Left renal pelvis (tissue), 4 donors: ENCODE measurements at regions not wholly inside any gene's neighbourhood (a gene's known extent, or its start where the extent isn't known, plus 50 kb on each side); places are given as distances from the start of the nearest gene placed in this dataset.

Experiments
- DNase-seq, 4 donors: peaks; one replicate each; pipeline ENCODE4 v3.0.0-alpha.2; 2013; ENCODE audit warnings: low read depth in 4 of 4, low spot score in 3 of 4

DNA sequence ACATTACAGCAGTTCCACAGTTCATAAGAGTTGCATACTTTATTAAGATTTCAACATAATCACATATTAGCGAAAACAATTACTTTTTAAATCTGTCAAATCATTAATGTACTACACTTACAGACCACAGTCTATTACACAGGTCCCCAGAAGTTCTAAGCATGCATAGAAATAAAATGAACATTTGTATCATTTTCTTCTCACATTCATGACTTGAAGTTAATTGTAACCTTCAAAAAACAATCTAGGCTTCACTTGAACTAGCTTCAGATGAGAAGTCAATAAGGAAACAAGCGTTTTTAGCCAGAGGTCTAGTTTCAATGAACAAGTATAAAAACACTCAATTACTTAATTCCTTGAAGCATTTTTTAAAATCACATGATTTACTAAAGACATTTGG is 238.3 kb downstream of the HACE1 start:
- no peak for DNase-seq

DNA sequence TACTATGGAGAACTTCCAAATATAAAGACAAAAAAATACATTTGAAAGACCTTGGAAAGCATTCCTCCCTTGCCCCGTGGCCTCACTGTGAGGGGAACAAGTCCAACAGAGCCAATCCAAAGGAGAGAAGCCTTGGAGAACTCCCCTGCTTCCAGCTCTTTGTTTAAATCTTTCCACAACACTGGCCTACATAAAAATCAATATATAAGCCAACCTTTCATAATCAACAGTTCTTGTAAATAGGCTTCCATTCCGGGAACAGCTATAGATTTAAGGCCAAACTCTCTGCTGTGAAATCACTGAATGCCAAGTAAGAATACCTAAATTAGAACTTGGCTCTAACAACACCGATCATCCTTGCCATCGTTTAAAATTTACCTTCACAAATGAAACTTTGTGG is 242.1 kb downstream of the HACE1 start:
- DNase-seq: no peak

DNA sequence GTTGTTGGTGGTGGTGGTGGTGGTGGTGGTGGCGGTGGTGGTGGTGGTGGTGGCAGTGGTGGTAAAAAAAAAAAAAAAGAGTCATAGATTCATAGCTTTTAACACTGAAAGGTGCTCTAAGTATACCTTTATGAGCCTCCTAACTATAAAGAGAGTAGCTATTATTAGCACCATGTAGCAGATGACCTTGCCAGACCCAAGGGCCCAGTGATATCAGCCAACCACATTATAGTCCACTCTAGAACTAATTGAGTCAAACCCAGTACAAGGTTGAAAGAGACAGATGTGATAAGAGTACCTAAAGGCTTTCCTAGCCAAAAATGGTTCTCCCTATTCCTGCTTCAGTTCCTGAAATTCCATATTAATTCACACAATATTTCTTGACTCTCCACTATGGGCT is 245.3 kb downstream of the HACE1 start:
- DNase-seq: no peak

DNA sequence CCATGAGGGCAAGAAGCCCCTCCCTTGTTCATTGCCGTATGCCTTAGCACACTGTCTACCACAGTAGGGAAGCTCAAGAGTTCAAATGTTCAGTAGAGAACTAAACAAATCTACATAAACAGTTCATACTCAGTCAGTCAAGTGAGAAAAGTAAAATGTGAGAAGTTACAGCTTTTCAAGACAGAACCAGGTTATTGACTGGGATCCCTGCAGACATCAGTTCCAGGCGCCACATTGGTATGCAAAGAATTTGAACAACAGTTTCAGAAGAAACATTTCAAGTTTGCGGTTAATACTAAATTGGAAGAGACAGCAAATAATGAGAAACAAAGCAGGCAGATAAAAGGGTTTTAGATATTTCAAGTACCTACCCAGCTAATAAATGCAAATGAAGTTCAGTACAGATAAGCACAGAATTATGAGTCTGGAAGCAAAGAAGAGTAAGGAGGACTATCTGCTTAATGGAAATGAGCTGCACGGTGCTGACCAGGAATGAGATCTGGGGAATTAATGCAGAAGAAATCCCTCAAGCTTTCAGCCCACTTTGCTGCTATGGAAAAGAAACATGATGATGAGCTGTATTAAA is 246.2 kb downstream of the HACE1 start:
- no peak for DNase-seq

DNA sequence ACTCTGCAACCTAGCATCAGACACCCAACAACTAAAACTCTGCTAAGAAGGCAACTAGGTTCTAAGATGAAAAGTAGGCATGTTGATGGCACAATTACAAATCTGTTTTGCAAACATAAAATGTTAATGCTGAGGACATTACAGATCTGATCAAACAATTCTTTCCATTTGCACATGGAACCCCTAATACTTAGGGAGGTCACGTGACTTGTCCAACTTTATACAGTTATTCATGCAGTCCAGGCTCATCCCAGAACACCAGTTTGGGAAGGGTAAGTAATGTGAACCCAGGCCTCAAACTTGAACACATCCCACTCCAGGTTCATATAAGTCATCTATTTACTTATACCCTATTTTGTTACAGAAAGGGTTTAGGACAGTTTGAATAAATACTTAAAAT is 247.2 kb downstream of the HACE1 start:
- DNase-seq: no peak

DNA sequence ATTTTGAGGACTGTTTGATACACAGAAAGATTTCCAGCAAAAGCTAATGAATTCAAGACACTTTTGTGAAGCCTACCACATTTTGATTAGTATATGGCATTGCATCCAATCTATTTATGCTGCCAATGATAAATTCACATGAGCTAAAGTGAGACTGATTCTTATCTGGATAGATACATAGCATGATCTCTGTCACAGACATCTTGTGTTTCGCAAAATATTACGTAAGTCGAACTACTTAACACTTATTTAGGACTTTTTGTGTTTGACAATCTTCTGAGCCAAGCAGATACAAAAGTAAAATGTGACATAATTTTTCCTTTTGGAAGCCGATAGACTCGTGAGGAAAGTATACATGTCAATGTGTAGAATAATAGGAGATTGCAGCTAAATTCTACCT is 251.6 kb downstream of the HACE1 start:
- no peak for DNase-seq

DNA sequence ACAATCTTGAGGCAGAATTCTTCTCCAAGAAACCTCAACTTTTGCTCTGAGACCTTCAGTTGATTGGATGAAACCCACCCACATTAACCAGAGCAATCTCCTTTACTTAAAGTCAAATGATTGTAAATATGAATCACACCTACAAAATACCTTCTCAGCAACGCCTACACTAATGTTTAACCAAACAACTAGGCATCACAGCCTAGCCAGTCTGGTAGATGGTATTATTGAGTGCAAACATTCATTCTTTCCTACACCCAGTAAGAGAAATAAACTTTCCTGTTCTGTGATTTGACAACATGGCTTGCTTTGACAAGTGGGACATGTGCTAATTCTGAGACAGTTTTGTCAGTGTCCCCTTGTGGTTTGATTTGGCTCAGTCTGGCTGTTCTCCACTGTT is 252.2 kb downstream of the HACE1 start:
- DNase-seq: no peak

DNA sequence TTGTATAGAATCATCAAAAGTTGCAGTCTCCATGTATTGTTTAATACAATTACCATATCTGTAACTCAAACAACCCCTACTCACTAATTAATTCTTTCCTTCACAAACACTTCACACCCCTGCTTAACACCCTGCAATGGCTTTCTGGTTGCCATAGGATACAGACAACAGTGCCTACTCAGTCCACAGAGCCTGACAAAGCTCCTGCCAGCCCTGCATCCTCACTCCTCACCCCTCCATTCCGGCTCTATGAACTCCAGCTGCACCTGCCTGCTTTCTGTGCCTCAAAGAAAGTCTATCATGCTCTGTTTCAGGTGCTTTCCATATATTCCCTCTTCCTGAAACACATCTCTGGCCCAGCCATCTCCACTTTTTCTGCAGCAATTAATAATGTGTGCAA is 253.4 kb downstream of the HACE1 start:
- DNase-seq: peak in 1 of 4 donors; percentile 20

DNA sequence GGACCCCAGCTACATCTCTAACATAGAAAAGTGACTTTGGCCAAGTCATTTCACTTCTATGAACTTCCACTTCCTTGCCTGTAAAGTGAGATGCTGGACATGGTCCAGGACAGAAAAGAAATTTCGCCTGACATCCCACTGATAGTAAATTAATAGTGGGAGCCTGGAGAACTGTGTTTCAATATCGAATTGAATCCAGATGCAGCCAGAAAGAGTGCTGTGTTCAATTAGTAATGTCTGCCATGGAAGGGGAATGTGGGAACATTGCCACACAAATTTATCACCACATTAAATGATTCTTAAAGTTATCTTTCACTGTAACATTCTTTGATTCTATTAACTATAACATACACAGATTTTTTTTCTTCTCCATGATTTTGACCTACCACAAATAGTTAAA is 255.0 kb downstream of the HACE1 start:
- DNase-seq: no peak

DNA sequence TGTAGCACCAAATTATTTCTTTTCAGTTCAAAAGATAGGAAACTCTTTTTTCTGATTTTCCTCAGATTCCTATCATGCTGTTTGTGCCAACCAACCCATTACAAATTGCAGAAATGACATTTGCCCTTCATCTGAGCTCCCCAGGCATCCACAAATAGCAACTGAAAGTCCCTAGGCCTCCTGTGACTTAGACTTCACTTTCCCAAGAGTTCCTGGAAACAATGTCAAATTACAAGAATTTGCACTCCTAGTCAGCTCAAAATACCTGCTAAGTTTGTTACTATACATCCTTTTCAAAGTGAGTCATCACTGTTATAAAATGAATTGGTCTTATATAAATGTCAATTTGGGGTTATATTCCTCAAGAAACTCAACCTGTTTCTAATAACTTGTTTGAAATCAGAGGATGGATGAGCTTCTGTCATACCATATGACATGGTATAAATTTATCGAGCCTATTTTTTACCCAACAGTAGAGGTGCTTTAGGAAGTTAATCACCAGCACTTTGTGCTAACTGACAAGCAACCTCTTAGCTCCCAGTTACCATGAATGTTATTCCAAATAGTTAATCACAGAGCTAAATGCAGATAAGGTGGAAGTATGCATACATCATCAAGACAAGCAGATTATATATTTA is 256.5 kb downstream of the HACE1 start:
- DNase-seq: no peak

DNA sequence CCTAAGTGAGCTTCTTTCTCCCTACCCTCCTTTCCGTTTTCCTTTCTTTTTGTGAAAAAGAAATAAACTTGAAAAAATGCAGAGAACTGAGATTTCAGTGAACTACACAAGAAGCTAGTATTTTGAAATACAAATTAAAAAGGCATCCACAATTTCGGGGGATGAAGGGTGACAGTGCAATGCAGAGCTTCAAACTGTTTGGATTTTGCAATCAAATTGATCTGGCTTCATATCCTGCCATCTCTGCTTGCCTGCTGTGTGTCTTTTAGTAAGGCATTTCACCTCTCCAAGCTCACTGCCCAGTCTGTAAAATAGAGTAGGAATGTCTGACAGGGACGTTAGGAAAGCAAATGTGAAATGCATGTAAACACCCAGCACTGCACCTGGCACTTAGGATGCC is 258.0 kb downstream of the HACE1 start:
- DNase-seq: no peak

DNA sequence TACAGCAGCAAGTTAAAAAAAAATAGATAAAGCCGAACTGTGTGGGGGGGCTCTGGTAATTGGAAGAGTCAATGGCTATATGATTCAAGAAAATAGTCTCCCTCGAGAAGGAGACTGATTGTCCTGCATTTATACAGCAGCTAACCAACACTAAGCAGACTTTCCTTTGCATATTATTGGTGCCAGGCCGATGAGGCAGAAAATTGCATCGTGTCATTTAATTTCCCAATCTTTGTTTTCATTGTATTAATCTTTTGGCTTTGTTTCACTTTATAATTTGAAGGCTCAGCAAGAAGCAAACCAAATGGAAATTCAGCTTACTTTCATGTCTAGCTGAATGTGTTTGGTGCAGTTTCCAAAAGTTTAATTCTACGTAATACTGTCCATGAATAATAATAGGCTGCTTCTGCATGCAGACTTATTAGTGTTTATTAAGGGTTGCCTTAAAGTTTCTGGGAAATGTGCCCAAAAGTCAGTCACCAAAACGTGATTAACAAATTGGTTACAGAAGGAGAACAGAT is 258.5 kb downstream of the HACE1 start:
- no peak for DNase-seq

DNA sequence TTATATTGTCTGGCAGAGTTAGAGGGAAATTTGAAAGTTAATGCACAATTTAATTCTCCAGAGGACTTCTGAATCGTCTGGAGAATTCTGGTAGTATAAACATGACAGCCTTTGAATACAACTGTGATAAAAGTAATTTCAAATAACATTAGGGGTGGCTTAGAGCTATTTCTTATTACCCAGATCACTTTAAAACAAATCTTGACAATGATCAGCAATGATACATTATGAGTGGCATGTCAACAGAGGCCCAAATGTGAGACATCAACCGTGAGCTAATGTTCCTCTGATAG is 259.1 kb downstream of the HACE1 start:
- DNase-seq: no peak

DNA sequence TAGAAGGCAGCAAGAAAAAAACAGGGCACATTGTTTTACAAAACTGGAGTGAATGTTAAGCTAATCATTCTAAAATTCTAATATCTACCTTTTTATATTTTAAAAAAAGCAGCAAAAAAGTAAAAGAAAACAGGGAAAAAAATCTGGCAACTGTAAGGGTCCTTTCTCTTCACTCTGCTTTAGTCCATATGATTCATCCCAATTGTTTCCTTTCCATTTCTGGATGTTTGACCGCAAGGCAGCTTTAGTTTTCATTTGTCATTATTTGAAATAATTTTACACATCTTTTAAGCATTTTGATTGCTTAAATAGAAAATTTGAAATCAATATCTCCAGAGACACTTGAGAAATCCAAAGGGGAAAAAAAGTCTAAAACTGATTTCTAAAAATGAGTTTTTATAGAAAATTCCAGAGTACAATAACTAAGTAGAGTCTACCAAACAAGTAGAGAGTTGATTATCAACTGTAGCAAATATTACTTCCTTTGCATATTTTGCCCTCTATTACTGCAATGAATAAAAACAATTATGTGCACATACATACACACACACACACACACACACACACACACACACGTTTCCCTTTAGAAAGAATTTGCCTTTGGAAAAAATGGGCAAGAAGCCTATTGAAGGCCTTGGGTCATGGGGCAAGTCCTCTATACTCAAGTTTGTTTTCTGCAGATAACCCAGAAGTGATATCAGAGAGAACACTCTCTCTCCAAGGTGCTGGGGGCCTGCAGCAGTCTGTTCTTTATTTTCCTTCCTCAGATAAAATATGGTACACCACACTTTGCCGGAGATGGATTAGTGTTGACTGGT is 259.7 kb downstream of the HACE1 start:
- DNase-seq: no peak

DNA sequence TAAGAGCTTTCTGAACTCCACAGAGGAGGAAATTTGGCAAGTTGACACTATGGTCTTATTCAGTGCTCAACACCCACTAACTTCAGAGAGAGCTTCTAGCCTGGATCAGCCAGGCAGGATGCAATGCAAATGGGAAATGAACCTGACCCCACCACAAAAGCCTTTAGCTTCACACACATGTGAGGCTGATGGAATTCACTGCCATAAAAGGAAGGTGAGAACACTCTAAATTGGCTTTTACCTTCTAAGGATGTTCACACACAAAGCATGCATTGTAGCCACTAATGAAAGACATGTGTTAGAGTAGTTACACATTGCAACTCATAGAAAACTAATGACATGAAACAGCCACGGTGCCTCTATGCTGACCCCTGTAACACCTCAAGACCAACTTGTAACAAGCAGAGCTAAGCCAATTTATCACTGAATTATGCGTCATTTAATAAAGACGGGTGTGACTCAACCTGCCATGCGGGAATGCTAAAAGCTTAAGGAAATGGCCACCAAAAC is 262.1 kb downstream of the HACE1 start:
- DNase-seq: no peak

DNA sequence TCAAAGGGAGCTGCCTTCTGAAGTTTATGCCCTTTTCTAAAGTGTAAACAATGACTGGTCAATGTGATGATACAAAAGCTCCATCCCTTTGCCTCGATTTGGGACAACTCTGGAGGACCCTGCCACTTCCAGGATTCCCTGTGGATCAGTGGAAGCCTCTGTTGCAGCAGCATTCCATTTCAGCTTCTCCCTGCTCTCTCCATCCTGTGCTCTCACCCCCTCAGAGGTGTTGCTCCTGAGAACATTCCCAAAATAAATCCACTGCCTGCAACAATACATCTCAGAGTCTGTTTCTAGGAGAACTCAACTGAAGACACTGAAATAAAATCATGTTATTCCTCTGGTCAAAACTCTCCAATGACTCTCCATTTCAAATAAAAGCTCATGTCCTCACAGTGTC is 263.6 kb downstream of the HACE1 start:
- no peak for DNase-seq

DNA sequence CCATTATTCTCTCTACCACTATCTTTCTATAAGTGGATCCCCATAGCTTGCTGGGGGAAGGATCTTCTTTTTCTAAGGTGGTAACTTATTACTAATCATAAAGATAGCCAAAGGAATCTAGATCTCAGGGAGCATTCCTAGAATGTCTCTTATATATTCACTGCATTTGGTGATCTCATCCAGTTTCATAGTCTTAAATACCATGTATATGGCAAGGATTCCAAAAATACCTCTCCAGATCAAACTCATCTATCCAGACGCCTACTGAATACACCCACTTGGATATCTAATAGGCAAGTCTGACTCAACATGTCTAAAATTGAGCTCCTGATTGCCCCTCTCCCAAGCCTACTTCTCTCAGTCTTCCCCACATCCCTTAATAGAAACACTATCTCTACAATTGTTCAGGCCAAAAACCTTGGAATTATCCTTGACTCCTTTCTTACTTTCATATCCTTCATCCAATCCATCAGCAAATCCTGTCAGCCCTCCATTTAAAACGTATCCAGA is 264.4 kb downstream of the HACE1 start:
- DNase-seq: no peak

DNA sequence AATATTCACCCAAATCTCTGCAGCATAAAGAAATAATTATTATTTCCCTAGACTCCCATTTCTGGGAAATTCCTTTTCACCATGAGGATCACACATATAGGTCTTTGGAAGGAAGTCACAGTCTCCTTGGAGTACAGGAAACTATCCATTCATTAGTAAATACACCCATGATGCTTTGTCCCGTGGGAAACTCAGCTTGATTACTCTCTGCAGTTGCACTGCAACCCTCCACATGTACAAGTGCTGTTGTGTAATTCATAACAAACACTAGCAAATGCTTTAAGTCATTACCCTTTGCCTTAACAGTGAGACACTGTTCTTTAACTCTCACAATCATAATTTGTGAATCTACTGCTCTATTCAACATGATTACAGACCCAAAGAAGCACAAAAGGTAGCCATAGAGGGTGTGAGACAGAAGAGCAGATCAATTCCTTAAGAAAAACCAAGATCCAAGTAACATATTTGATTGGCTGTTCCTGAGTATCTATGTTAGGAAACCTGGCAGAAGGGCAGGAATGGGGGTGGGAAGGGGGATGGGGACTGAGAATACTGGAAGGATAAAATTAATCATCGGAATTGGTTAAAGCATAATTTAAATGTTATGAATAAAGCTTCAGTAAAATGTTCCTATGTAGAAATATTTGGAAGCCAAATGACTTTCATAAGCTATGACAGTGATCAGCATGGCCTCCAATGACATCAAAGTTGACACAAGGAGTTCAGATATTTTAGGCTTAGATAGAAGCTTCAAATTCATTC is 268.0 kb downstream of the HACE1 start:
- DNase-seq: no peak

DNA sequence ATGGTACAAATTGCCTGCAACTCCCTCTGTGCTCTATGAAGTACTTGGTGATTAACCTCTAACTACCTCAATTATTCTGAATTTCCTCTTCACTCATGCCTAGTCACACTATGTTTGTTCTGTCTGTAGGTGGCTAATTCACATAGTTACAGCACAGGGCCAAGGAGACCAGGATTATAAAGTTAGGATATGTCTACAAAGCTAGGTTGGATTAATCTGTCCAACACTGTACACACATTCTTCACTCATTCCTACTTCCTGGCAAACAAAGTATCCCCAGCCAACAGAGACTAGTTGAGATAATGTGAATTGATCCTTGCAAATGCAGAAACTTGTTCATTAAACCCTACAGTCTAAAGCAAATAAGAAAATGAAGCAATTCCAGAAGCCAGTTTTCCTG is 269.8 kb downstream of the HACE1 start:
- no peak for DNase-seq

DNA sequence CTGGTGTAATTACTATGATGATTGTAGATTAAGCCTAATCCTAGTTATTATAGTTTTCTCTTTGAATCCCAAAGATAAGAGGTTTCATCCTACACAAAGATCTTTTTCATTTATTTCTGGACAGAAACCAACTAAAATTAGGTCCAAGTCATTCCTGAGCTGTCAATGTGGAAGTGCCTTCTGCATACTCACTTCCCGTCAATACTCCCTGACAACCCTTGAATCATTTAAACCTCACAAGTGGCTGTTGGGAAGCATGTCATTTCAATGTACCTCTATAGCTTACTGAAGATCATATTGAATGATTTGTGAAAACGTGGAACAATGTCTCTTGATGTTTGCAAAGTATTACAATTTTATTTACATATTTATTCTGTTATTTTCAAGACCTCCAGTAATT is 274.1 kb downstream of the HACE1 start:
- no peak for DNase-seq

DNA sequence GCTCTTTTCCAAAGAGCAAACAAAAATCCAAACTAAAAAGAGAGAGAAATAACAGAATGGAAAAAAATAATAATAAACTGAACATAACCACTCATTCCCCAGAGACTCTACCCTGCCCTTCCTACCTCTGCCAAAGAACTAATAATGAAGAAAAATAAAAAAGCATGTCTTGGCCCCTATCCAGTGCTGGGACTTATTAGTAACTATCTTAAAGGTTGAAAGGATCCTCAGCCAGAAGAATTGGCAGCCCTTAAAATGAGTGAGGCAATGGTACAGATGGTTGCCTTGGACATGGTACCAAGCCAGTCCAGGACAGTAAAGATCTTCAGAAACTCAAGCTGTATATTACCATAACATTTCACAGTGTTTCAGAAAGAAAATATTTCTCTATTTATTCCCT is 279.3 kb downstream of the HACE1 start:
- no peak for DNase-seq
